Fibroblast of lung (primary cell): ENCODE measurements at regions not wholly inside any gene's neighbourhood (a gene's known extent, or its start where the extent isn't known, plus 50 kb on each side); places are given as distances from the start of the nearest gene placed in this dataset.

Source experiments
- DNase-seq, 2 donors: peaks; one replicate each; pipeline versions ENCODE4 v3.0.0 to v3.0.0-alpha.2; 2010; ENCODE audit warnings: low read depth in 2 of 2
- H2AFZ ChIP-seq: 2 replicates; pipeline ENCODE4 v1.5.1; 2012; ENCODE audit warnings: low read length, control low read depth, inconsistent platforms
- H3K27ac ChIP-seq: 2 replicates; pipeline ENCODE4 v1.5.1; 2011; ENCODE audit warnings: low read length, control low read depth; ENCODE audit not compliant: insufficient read depth
- H3K27me3 ChIP-seq: 2 replicates; pipeline ENCODE4 v1.5.1; 2011; ENCODE audit warnings: mild to moderate bottlenecking, low read length; ENCODE audit not compliant: control insufficient read depth, insufficient read depth
- H3K36me3 ChIP-seq: 2 replicates; pipeline ENCODE4 v1.5.1; 2011; ENCODE audit warnings: low read length; ENCODE audit not compliant: control insufficient read depth, insufficient read depth
- H3K4me1 ChIP-seq: 2 replicates; pipeline ENCODE4 v1.5.1; 2011; ENCODE audit warnings: low read length; ENCODE audit not compliant: control insufficient read depth, insufficient read depth; ENCODE audit errors: extremely low read depth
- H3K4me2 ChIP-seq: 2 replicates; pipeline ENCODE4 v1.5.1; 2011; ENCODE audit warnings: low read length, control low read depth; ENCODE audit not compliant: insufficient read depth; ENCODE audit errors: extremely low read depth
- H3K4me3 ChIP-seq, 4 experiments: fragments of 200-600 bp in 1 of 4; sonication (generic) in 1 of 4; replicated peaks in 1 of 4; 2 replicates each; pipeline ENCODE4 v1.5.1; 2011 to 2016; ENCODE audit warnings: low read length in 4 of 4, low read depth in 3 of 4, mild to moderate bottlenecking in 3 of 4, control low read depth in 2 of 4, inconsistent platforms in 1 of 4, mixed read lengths in 1 of 4; ENCODE audit not compliant: insufficient read depth in 1 of 4; ENCODE audit errors: control extremely low read depth in 1 of 4
- H3K79me2 ChIP-seq: 2 replicates; pipeline ENCODE4 v1.5.1; 2012; ENCODE audit warnings: mild to moderate bottlenecking, low read length, inconsistent platforms; ENCODE audit not compliant: control insufficient read depth, insufficient read depth
- H3K9ac ChIP-seq: 2 replicates; pipeline ENCODE4 v1.5.1; 2011; ENCODE audit warnings: mild to moderate bottlenecking, low read length, control low read depth; ENCODE audit not compliant: insufficient read depth
- H3K9me3 ChIP-seq: 2 replicates; pipeline ENCODE4 v1.5.1; 2012; ENCODE audit warnings: low read depth, low read length; ENCODE audit not compliant: control insufficient read depth, insufficient read depth
- H4K20me1 ChIP-seq: 2 replicates; pipeline ENCODE4 v1.5.1; 2011; ENCODE audit warnings: low read length; ENCODE audit not compliant: control insufficient read depth, insufficient read depth; ENCODE audit errors: extremely low read depth
- CTCF ChIP-seq, 2 donors: IDR thresholded peaks in 1 of 2; conservative IDR thresholded peaks in 1 of 2; 1 replicate in 1 of 2; 2 replicates in 1 of 2; pipeline ENCODE4 v1.5.1; 2011 to 2012; ENCODE audit warnings: low read length in 2 of 2, control low read depth in 1 of 2, inconsistent platforms in 1 of 2, low read depth in 1 of 2, mild to moderate bottlenecking in 1 of 2
- EZH2 ChIP-seq: IDR thresholded peaks from 2 replicates; pipeline ENCODE4 v1.5.1; 2012; ENCODE audit warnings: low read length, control low read depth, mild to moderate bottlenecking; ENCODE audit errors: missing control alignments

- no peak overlapping the region for H3K9ac ChIP-seq
- H2AFZ ChIP-seq = no peak overlapping the region
- no peaks in the 10 kb centered on the region for H3K79me2 ChIP-seq
- TF ChIP-seq CTCF (conservative IDR thresholded peaks at IDR 0.05 in 1 of 2, IDR thresholded peaks at IDR 0.05 in 1 of 2; ENCODE audit: low read depth in 1 of 2, low read length in 2 of 2) (peak; percentile 14 to 53), EZH2 (no peak)
- DNase-seq = peak; percentile 34 to 45
- H3K4me2 ChIP-seq = no peak overlapping the region
- H3K4me3 ChIP-seq = no peak overlapping the region
- H3K36me3 ChIP-seq = no peaks in the 10 kb centered on the region
- no peaks in the 10 kb centered on the region for H3K9me3 ChIP-seq
- H3K4me1 ChIP-seq = no peaks in the 10 kb centered on the region
- H4K20me1 ChIP-seq = no peaks in the 10 kb centered on the region
- no peak overlapping the region for H3K27ac ChIP-seq
- H3K27me3 ChIP-seq = no peaks in the 10 kb centered on the region
These were observed 481.1 kb upstream of the ZNF608 start for GRCh38 chr5:125227333-125228095.

GRCh38 chr5:125228363-125229070 lies 482.1 kb upstream of the ZNF608 start:
- no peaks in the 10 kb centered on the region for H3K36me3 ChIP-seq
- H3K27ac ChIP-seq = no peak overlapping the region
- no peaks in the 10 kb centered on the region for H3K9me3 ChIP-seq
- H3K27me3 ChIP-seq = no peaks in the 10 kb centered on the region
- H3K4me3 ChIP-seq = no peak overlapping the region
- no peak overlapping the region for H3K9ac ChIP-seq
- peak in 1 of 2 donors; percentile 11 for DNase-seq
- H4K20me1 ChIP-seq = no peaks in the 10 kb centered on the region
- no peaks in the 10 kb centered on the region for H3K4me1 ChIP-seq
- no peak overlapping the region for H2AFZ ChIP-seq
- no peaks in the 10 kb centered on the region for H3K79me2 ChIP-seq
- no peak for TF ChIP-seq CTCF (conservative IDR thresholded peaks at IDR 0.05 in 1 of 2, IDR thresholded peaks at IDR 0.05 in 1 of 2; ENCODE audit: low read depth in 1 of 2, low read length in 2 of 2)
- no peak for TF ChIP-seq EZH2
- H3K4me2 ChIP-seq = no peak overlapping the region

- Histone ChIP-seq H3K4me2 (no peak overlapping the region), H3K36me3 (no peaks in the 10 kb centered on the region), H3K9me3 (no peaks in the 10 kb centered on the region), H3K9ac (no peak overlapping the region), H4K20me1 (no peaks in the 10 kb centered on the region), H2AFZ (no peak overlapping the region), H3K79me2 (no peaks in the 10 kb centered on the region), H3K27ac (no peak overlapping the region), H3K27me3 (no peaks in the 10 kb centered on the region), H3K4me1 (no peaks in the 10 kb centered on the region), H3K4me3 (no peak overlapping the region)
- DNase-seq = no peak
- TF ChIP-seq EZH2 (no peak), CTCF (conservative IDR thresholded peaks at IDR 0.05 in 1 of 2, IDR thresholded peaks at IDR 0.05 in 1 of 2; ENCODE audit: low read depth in 1 of 2, low read length in 2 of 2) (no peak)
These were observed 483.1 kb upstream of the ZNF608 start for GRCh38 chr5:125229556-125229955.
